ENCODE measurements at regions not wholly inside any gene's neighbourhood (a gene's known extent, or its start where the extent isn't known, plus 50 kb on each side); places are given as distances from the start of the nearest gene placed in this dataset.

- TF ChIP-seq CTCF (IDR thresholded peaks at IDR 0.05; ENCODE audit: poor library complexity) = no peak
- TF ChIP-seq EZH2 (IDR thresholded peaks at IDR 0.05; ENCODE audit: borderline replicate concordance) = no peak
Observed at GRCh38 chr2:195121341-195121740, 535.7 kb upstream of the SLC39A10 start.

All from hepatocyte (in vitro differentiated cells).